ENCODE measurements at regions not wholly inside any gene's neighbourhood (a gene's known extent, or its start where the extent isn't known, plus 50 kb on each side); places are given as distances from the start of the nearest gene placed in this dataset.

- TF ChIP-seq ZNF776 (tag by site-specific recombination; IDR thresholded peaks at IDR 0.05; ENCODE audit: borderline replicate concordance) (no peak), ZNF837 (tag by site-specific recombination; IDR thresholded peaks at IDR 0.05) (no peak), ZNF394 (tag by site-specific recombination; IDR thresholded peaks at IDR 0.05; ENCODE audit: borderline replicate concordance) (no peak), ZNF292 (tag by site-specific recombination; IDR thresholded peaks at IDR 0.05; ENCODE audit: borderline replicate concordance, low read depth) (no peak)
These were observed 343.5 kb upstream of the KLHL29 start (continued) for GRCh38 chr2:23041443-23041842.

- H3K27ac ChIP-seq (ENCODE audit: extremely low read depth, low read depth, low read length) = no peak overlapping the region
- TF ChIP-seq, protein P1, sequence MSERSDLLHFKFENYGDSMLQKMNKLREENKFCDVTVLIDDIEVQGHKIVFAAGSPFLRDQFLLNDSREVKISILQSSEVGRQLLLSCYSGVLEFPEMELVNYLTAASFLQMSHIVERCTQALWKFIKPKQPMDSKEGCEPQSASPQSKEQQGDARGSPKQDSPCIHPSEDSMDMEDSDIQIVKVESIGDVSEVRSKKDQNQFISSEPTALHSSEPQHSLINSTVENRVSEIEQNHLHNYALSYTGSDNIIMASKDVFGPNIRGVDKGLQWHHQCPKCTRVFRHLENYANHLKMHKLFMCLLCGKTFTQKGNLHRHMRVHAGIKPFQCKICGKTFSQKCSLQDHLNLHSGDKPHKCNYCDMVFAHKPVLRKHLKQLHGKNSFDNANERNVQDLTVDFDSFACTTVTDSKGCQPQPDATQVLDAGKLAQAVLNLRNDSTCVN (tag by site-specific recombination; optimal IDR thresholded peaks at IDR 0.05) = no peak
- TF ChIP-seq BCL11B (tag by site-specific recombination; IDR thresholded peaks at IDR 0.05; ENCODE audit: low read depth) (no peak), ZNF626 (tag by site-specific recombination; IDR thresholded peaks at IDR 0.05) (no peak), ZBTB48 (tag by site-specific recombination; IDR thresholded peaks at IDR 0.05) (no peak), ZNF114 (tag by site-specific recombination; IDR thresholded peaks at IDR 0.05) (no peak), ZNF776 (tag by site-specific recombination; IDR thresholded peaks at IDR 0.05; ENCODE audit: borderline replicate concordance) (no peak), ZNF571 (tag by site-specific recombination; IDR thresholded peaks at IDR 0.05) (no peak), HIC1 (tag by site-specific recombination; IDR thresholded peaks at IDR 0.05) (no peak), SP2 (tag by site-specific recombination; IDR thresholded peaks at IDR 0.05) (no peak), ZNF677 (tag by site-specific recombination; IDR thresholded peaks at IDR 0.05) (no peak), ZNF701 (tag by site-specific recombination; IDR thresholded peaks at IDR 0.05) (no peak), ZNF621 (tag by site-specific recombination; IDR thresholded peaks at IDR 0.05) (no peak), ZNF510 (tag by site-specific recombination; IDR thresholded peaks at IDR 0.05; ENCODE audit: insufficient replicate concordance) (no peak), GLIS2 (tag by site-specific recombination; IDR thresholded peaks at IDR 0.05) (no peak)
- ChIA-PET POLR2A (no interaction called here), CTCF (no interaction called here)
- no peaks in the 10 kb centered on the region for H3K9me3 ChIP-seq (ENCODE audit: control insufficient read depth, insufficient read depth, low read depth, low read length)
- no peak overlapping the region for H3K4me3 ChIP-seq (ENCODE audit: low read depth, low read length)
- no peaks in the 10 kb centered on the region for H3K4me1 ChIP-seq (ENCODE audit: control insufficient read depth, insufficient read depth, low read length)
- H3K36me3 ChIP-seq (ENCODE audit: control insufficient read depth in 2 of 2, insufficient read depth in 1 of 2, low read length in 2 of 2) = no peaks in the 10 kb centered on the region
These were observed 342.6 kb upstream of the KLHL29 start for GRCh38 chr2:23042216-23042906.

DNA sequence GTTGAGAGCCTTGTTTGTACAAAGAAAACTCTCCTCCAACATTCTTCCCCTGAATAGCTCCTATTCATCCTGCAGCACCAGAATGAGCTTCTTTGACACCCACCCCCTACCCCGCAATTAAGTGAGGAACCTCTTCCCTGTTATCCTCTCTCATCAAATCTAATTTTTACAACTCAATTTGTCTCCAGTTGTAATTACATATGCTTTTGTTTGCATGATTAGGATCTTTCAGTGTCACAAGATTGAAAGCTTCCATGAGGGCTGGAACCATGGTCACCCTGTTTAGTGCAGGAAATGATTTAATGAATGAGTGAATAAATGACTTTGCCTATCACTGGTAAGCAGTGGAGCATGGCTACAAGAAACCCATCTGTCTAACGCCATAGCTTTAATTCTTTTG, 334.6 kb upstream of the KLHL29 start:
- no peaks in the 10 kb centered on the region for H3K9me3 ChIP-seq (ENCODE audit: control insufficient read depth, insufficient read depth, low read depth, low read length)
- no peak overlapping the region for H3K4me3 ChIP-seq (ENCODE audit: low read depth, low read length)
- CTCF ChIA-PET = interaction anchor here (0.7 kb wide), 1 partner anchor 151 kb away, joined by 3 read pairs; no protein-coding TSS in a partner anchor
- POLR2A ChIA-PET = no interaction called here
- no peaks in the 10 kb centered on the region for H3K36me3 ChIP-seq (ENCODE audit: control insufficient read depth in 2 of 2, insufficient read depth in 1 of 2, low read length in 2 of 2)
- H3K4me1 ChIP-seq (ENCODE audit: control insufficient read depth, insufficient read depth, low read length) = no peaks in the 10 kb centered on the region
- no peak overlapping the region for H3K27ac ChIP-seq (ENCODE audit: extremely low read depth, low read depth, low read length)
- TF ChIP-seq ZXDB (tag by site-specific recombination; IDR thresholded peaks at IDR 0.05) (no peak), ZNF561 (tag by site-specific recombination; IDR thresholded peaks at IDR 0.05; ENCODE audit: borderline replicate concordance) (no peak), ZNF23 (tag by site-specific recombination; IDR thresholded peaks at IDR 0.05; ENCODE audit: borderline replicate concordance) (no peak), ZNF10 (tag by site-specific recombination; IDR thresholded peaks at IDR 0.05) (no peak), ZNF48 (tag by site-specific recombination; IDR thresholded peaks at IDR 0.05) (no peak), ZNF555 (tag by site-specific recombination; conservative IDR thresholded peaks at IDR 0.05) (no peak), ZNF776 (tag by site-specific recombination; IDR thresholded peaks at IDR 0.05; ENCODE audit: borderline replicate concordance) (no peak), SP2 (tag by site-specific recombination; IDR thresholded peaks at IDR 0.05) (no peak), HOXC10 (CRISPR knock-in tag; IDR thresholded peaks at IDR 0.05) (no peak)
- TF ChIP-seq, protein P2, sequence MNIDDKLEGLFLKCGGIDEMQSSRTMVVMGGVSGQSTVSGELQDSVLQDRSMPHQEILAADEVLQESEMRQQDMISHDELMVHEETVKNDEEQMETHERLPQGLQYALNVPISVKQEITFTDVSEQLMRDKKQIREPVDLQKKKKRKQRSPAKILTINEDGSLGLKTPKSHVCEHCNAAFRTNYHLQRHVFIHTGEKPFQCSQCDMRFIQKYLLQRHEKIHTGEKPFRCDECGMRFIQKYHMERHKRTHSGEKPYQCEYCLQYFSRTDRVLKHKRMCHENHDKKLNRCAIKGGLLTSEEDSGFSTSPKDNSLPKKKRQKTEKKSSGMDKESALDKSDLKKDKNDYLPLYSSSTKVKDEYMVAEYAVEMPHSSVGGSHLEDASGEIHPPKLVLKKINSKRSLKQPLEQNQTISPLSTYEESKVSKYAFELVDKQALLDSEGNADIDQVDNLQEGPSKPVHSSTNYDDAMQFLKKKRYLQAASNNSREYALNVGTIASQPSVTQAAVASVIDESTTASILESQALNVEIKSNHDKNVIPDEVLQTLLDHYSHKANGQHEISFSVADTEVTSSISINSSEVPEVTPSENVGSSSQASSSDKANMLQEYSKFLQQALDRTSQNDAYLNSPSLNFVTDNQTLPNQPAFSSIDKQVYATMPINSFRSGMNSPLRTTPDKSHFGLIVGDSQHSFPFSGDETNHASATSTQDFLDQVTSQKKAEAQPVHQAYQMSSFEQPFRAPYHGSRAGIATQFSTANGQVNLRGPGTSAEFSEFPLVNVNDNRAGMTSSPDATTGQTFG (tag by site-specific recombination; IDR thresholded peaks at IDR 0.05; ENCODE audit: borderline replicate concordance) = no peak
- TF ChIP-seq, protein P3, sequence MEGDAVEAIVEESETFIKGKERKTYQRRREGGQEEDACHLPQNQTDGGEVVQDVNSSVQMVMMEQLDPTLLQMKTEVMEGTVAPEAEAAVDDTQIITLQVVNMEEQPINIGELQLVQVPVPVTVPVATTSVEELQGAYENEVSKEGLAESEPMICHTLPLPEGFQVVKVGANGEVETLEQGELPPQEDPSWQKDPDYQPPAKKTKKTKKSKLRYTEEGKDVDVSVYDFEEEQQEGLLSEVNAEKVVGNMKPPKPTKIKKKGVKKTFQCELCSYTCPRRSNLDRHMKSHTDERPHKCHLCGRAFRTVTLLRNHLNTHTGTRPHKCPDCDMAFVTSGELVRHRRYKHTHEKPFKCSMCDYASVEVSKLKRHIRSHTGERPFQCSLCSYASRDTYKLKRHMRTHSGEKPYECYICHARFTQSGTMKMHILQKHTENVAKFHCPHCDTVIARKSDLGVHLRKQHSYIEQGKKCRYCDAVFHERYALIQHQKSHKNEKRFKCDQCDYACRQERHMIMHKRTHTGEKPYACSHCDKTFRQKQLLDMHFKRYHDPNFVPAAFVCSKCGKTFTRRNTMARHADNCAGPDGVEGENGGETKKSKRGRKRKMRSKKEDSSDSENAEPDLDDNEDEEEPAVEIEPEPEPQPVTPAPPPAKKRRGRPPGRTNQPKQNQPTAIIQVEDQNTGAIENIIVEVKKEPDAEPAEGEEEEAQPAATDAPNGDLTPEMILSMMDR (tag by site-specific recombination; IDR thresholded peaks at IDR 0.05) = no peak

Data from HEK293 (cell line).